IMR-90 (cell line): ENCODE measurements at regions not wholly inside any gene's neighbourhood (a gene's known extent, or its start where the extent isn't known, plus 50 kb on each side); places are given as distances from the start of the nearest gene placed in this dataset.

Experiments used
- CTCF ChIP-seq: conservative IDR thresholded peaks from 2 replicates; pipeline ENCODE4 v1.5.1; 2012; ENCODE audit warnings: mild to moderate bottlenecking, low read depth, low read length, improper control_type of control experiment
- POLR2A ChIP-seq: IDR thresholded peaks from 2 replicates; pipeline ENCODE4 v1.6.1; 2012; ENCODE audit warnings: mild to moderate bottlenecking, low read depth, low read length

- no peak for TF ChIP-seq CTCF
- TF ChIP-seq POLR2A, result no peak
These were observed 55.3 kb upstream of the OPN4 start for GRCh38 chr10:86599041-86599440.
